HG03175 (cell line): ENCODE measurements at regions not wholly inside any gene's neighbourhood (a gene's known extent, or its start where the extent isn't known, plus 50 kb on each side); places are given as distances from the start of the nearest gene placed in this dataset.
"Not testable (repeated sequence)": the region's sequence is repeated elsewhere in the genome, so short reads cannot be mapped to it uniquely, and the experiment has no call there.

Source experiments
- ATAC-seq: cut with Tn5 transposase; IDR thresholded peaks from one replicate; pipeline ENCODE4 v1.9.1; 2021; ENCODE audit warnings: mild to moderate bottlenecking, moderate library complexity; ENCODE audit not compliant: unreplicated experiment

GRCh38 chr2:138267161-138267901 is 234.2 kb upstream of the SPOPL start:
- ATAC-seq: peak; percentile 76

GRCh38 chr2:138267902-138268254 is 233.7 kb upstream of the SPOPL start:
- peak; percentile 21 for ATAC-seq

DNA sequence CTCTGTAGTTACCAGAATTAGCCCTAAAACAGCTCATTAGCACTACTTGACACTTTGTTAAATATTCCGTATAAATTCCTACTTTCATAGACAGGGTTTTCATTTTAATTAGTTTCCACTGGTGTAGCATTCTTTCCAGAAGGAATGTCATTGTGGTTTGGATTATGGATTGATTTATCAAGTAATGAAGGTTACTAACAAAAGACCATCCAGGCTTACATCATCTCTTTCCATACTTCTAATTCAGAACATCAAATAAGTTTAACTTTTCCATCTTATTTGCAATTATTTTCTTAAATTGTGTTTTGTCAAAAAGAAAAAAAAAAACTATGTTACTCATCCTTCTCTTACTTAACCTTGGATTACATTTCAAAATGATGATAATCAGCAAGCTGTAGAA is 231.8 kb upstream of the SPOPL start:
- no peak for ATAC-seq

DNA sequence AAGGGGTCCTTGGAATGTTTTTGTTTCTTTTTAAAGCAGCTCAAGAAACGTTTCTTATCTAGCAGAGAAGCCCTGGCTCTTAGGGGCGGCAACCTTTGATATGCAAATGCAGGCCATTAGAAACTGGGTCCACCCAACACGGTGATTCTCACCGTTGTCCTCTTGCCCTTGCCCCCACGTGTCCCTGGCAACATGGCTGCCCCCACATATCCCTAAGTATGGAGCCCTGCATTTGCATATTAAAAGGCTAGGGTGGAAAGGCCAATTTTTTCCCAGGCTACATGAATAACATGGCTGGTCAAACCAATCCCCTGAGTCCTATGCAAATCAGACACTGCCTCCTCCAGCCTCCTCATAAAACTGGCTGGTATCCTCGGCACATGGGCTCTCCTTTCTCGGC is 230.1 kb upstream of the SPOPL start:
- no peak for ATAC-seq

DNA sequence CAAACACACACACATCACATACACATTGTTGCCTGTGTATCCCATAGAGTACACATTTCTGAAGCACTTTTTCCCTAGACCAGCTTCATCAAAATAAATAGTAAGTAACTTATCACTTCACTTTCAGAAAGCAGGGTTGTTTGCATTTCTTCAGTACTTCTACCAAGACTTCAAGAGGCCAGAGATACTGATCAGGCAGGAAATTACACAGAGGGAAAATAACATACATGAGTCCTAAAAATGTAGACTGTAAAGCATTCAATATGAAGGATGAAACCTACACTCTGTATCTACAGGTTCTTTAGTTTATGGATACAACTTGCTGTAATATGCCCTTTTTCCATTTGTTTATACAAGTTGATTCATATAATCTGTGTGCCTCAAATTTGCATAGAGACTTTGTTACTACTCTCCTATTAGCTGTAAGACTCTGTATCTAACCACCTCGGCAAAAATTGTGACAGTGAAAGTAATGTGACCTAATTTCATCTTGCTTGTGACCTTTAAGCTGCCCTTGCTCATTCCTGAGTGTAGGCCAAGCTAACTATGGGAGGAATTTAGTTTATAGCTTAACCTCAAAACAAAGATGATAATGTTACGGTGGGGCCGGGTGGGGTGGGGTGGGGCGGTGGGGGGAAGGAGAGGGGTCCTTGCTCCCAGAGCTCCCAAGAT is 228.9 kb upstream of the SPOPL start:
- ATAC-seq: no peak

- not testable (repeated sequence) for ATAC-seq
Measured at GRCh38 chr2:138273280-138273679, 228.3 kb upstream of the SPOPL start.

DNA sequence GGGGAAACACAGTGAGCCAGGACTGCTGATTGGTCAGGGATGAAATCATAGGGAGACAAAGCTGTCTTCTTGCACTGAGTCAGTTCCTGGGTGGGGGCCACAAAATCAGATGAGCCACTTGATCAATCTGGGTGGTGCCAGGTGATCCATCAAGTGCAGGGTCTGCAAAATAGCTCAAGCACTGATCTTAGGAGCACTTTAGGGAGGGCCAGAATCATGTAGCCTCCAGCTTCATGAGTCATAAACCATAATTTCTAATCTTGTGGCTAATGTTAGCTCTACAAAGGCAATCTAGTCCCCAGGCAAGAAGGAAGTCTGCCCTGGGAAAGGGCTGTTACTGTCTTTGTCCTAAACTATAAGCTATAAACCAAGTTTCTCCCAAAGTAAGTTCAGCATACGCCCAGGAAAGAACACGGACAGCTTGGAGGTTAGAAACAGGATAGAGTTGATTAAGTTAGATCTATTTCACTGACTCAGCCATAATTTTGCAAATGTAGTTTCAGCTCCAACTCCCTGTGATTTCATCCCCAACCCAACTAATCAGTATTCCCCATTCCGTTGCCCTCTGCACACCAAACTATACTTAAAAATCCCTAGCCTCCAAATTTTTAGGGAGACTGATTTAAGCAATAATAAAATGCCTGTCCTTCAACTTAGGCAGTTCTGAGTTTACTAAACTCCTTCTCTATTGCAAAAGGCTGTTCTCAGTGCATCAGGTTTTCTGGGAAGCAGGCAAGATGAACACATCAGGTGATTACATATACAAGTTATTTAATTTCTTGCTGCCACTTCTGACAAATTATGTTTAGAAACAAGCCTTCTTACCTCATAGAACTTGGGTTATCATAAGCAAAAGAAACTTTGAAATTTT is 226.9 kb upstream of the SPOPL start:
- ATAC-seq: no peak

GRCh38 chr2:138275292-138275690 is 226.3 kb upstream of the SPOPL start:
- ATAC-seq: no peak

GRCh38 chr2:138275881-138276280 is 225.7 kb upstream of the SPOPL start:
- ATAC-seq: no peak

DNA sequence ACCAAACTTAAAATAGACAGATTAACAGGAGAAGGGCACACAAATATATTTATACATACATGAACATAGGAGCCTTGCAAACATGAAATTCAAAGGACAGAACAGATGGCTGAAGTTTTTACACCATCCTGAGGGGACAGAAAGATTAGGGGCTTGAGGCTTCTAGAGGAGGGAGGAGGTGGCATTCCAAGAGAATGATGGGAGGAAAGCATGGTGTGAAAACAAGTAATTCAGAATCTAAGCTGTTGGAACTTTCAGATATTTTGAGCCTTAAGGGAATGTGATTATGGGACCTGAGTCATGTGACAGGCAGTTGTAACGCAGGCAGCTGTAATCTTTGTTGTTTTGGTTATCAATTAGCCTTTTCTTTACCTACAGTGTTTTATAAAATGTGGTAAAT is 225.2 kb upstream of the SPOPL start:
- ATAC-seq: no peak

DNA sequence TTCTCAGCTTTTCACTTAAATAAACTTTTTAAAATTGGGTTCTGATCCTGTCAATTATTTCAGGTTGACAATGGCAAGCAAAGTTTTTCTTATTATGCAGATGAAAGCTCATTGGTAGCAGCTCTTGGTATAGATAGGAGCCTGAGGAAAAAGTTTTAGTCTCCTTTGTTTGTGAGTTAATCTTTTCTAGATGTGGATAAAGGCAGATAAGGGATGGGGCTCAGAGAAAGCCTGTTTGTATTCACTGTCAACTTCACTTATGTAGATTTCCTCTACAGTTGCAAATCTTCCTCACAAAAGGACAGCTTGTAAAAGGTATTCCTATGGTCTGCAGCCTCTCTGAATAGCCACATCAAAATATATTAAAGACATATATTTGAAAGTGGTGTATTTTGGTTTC is 224.5 kb upstream of the SPOPL start:
- ATAC-seq: no peak

- no peak for ATAC-seq
Measured at GRCh38 chr2:138279871-138280270, 221.7 kb upstream of the SPOPL start.

- no peak for ATAC-seq
Measured at GRCh38 chr2:138280999-138281695, 220.4 kb upstream of the SPOPL start.

GRCh38 chr2:138282014-138282672 is 219.4 kb upstream of the SPOPL start:
- no peak for ATAC-seq

GRCh38 chr2:138291805-138292204 is 209.8 kb upstream of the SPOPL start:
- no peak for ATAC-seq

DNA sequence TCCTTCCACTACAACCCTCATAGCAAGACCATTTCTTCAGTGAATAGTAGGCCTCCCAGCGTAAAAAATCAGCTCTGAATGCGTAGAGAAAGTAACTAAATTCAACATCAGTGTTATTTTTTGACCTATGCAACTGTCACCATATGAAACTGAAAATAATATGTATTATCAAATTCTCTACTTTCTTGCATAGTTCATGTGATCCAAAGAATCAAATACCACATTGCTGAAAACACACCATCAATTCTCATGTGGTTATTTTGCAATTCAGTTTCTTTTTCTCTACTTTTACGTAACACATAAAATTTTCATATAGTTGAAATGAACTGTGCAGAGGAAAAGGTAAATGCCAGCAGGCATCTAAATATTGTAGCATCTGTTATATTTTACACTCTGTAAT is 208.5 kb upstream of the SPOPL start:
- no peak for ATAC-seq

DNA sequence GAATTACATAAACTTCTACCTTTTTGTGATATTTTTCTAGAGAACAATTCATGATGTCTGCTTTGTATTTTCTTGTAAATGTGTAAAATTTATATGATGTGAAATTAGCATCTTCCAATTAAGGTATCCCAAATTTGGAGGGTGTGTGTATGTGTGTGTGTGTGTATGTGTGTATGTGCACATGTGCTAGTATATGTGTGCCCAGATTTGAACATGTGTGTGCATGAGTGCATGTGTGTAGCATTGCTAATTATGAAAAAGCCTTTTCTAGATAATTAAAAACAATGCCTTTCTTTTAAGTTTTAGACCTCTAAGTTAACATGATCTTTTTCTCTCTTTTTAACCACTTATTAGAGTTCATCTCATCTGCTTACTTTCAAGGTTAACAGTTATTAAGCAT is 208.0 kb upstream of the SPOPL start:
- no peak for ATAC-seq

- no peak for ATAC-seq
Measured at GRCh38 chr2:138294451-138294850, 207.1 kb upstream of the SPOPL start.

DNA sequence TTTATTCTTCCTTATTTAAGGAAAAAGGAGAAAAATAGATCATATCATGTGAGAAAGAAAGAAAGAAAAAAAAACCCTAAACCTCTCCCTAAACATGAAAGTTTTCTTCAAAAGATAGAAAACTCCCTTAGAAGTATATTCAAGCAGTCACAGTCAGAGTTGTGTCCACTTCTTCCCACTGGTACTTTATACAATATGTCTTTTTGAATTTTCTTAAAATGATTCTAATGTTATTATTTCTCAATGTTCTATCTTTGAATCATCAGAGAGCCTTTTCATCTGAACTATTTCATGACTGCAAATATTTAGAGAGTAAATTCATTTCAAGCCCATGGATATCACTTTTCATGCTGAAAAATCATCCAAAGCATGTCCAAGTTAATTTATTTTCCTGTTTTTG is 205.2 kb upstream of the SPOPL start:
- ATAC-seq: no peak

DNA sequence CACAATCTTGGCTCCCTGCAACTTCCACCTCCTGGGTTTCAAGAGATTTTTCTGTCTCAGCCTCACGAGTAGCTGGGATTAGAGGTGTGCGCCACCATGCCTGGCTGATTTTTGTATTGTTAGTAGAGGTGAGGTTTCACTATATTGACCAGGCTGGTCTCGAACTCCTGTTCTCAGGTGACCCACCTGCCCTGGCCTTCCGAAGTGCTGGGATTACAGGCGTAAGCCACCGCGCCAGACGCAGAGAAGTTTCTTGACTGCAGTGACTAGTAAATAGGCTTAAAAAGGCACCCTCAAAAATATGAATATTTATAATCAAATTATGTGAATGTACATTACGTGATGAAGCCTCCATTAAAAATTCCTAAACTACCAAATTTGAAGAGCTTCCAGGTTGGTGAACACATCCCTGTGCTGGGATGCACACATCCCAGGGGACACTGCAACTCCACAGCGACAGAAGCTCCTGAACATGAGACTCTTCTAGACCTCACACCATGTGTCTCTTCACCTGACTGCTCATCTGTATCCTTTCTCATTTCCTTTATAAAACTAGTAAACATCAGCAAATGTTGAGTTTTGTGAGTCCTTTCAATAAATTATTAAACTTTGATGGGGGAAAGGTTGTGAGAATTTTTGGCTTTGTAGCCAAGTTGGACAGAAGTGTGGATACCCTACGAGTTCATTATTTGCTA is 203.3 kb upstream of the SPOPL start:
- ATAC-seq: peak; percentile 84
